ENCODE measurements at regions not wholly inside any gene's neighbourhood (a gene's known extent, or its start where the extent isn't known, plus 50 kb on each side); places are given as distances from the start of the nearest gene placed in this dataset.

DNA sequence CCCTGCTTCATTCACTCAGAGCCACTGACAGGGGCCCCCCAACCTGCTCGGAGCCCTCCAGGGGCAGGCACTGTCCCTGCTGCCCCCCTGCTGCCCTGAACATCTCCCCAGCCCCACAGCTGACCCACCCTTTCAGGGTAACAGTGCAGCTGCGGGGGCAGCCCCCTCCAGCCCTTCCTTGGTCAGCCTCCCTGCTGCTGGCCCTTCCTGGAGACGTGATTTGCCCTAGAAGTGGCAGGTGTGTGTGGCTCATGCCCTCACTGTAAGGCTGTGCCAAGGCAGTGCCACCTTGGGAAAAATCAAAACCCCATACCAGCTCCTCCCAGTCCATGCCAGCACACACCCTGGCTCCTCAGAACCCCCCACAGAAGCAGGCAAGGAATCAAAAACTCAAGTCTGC, 184.2 kb upstream of the HDAC4 start:
- H3K27ac ChIP-seq (ENCODE audit: low read depth, low read length, poor library complexity, severe bottlenecking), result no peak overlapping the region
- no peaks in the 10 kb centered on the region for H3K4me1 ChIP-seq (ENCODE audit: insufficient read depth, low read length, severe bottlenecking)
- no peak overlapping the region for H3K9ac ChIP-seq (ENCODE audit: low read length)
- H2AFZ ChIP-seq (ENCODE audit: low read length), result no peak overlapping the region
- no peaks in the 10 kb centered on the region for H4K20me1 ChIP-seq (ENCODE audit: insufficient read depth, low read length)
- no peaks in the 10 kb centered on the region for H3K9me3 ChIP-seq (ENCODE audit: low read length)
- no peaks in the 10 kb centered on the region for H3K27me3 ChIP-seq (ENCODE audit: insufficient read depth, low read length)
- H3K36me3 ChIP-seq (ENCODE audit: insufficient read depth, low read length), result no peaks in the 10 kb centered on the region
- TF ChIP-seq EZH2 (IDR thresholded peaks at IDR 0.05; ENCODE audit: borderline replicate concordance, low read length) (no peak), CTCF (IDR thresholded peaks at IDR 0.05; ENCODE audit: low read length) (no peak)
- H3K4me3 ChIP-seq (ENCODE audit: low read depth, low read length, poor library complexity, severe bottlenecking), result no peak overlapping the region
- no peak overlapping the region for H3K4me2 ChIP-seq (ENCODE audit: low read length)
- no peaks in the 10 kb centered on the region for H3K9me2 ChIP-seq (ENCODE audit: low read depth, low read length)
- no peaks in the 10 kb centered on the region for H3F3A ChIP-seq (ENCODE audit: insufficient read depth, low read length)
- no peaks in the 10 kb centered on the region for H3K79me2 ChIP-seq (ENCODE audit: insufficient read depth, low read length)

- H3K36me3 ChIP-seq (ENCODE audit: insufficient read depth, low read length), result no peaks in the 10 kb centered on the region; the same call in 1 of the 2 replicates
- no peaks in the 10 kb centered on the region for H3K79me2 ChIP-seq (ENCODE audit: insufficient read depth, low read length)
- H3F3A ChIP-seq (ENCODE audit: insufficient read depth, low read length), result no peaks in the 10 kb centered on the region
- H3K4me2 ChIP-seq (ENCODE audit: low read length), result no peak overlapping the region
- H3K9me3 ChIP-seq (ENCODE audit: low read length), result no peaks in the 10 kb centered on the region
- H3K4me3 ChIP-seq (ENCODE audit: low read depth, low read length, poor library complexity, severe bottlenecking), result no peak overlapping the region
- H3K9me2 ChIP-seq (ENCODE audit: low read depth, low read length), result no peaks in the 10 kb centered on the region
- H3K27me3 ChIP-seq (ENCODE audit: insufficient read depth, low read length), result no peaks in the 10 kb centered on the region; the same call in 1 of the 2 replicates
- no peak for TF ChIP-seq EZH2 (IDR thresholded peaks at IDR 0.05; ENCODE audit: borderline replicate concordance, low read length)
- TF ChIP-seq CTCF (IDR thresholded peaks at IDR 0.05; ENCODE audit: low read length), result no peak
- no peak overlapping the region for H2AFZ ChIP-seq (ENCODE audit: low read length)
- no peak overlapping the region for H3K9ac ChIP-seq (ENCODE audit: low read length)
- H3K27ac ChIP-seq (ENCODE audit: low read depth, low read length, poor library complexity, severe bottlenecking), result no peak overlapping the region
- no peaks in the 10 kb centered on the region for H3K4me1 ChIP-seq (ENCODE audit: insufficient read depth, low read length, severe bottlenecking)
- H4K20me1 ChIP-seq (ENCODE audit: insufficient read depth, low read length), result no peaks in the 10 kb centered on the region
Measured at GRCh38 chr2:239583879-239584859, 183.3 kb upstream of the HDAC4 start.

GRCh38 chr2:239583171-239583878, 182.5 kb upstream of the HDAC4 start:
- H3K4me3 ChIP-seq (ENCODE audit: low read depth, low read length, poor library complexity, severe bottlenecking), result no peak overlapping the region
- H3K4me2 ChIP-seq (ENCODE audit: low read length), result no peak overlapping the region
- H3K36me3 ChIP-seq (ENCODE audit: insufficient read depth, low read length), result no peaks in the 10 kb centered on the region; the same call in 1 of the 2 replicates
- H3K27me3 ChIP-seq (ENCODE audit: insufficient read depth, low read length), result no peaks in the 10 kb centered on the region; the same call in 1 of the 2 replicates
- H3K4me1 ChIP-seq (ENCODE audit: insufficient read depth, low read length, severe bottlenecking), result no peaks in the 10 kb centered on the region
- H4K20me1 ChIP-seq (ENCODE audit: insufficient read depth, low read length), result no peaks in the 10 kb centered on the region
- H3F3A ChIP-seq (ENCODE audit: insufficient read depth, low read length), result no peaks in the 10 kb centered on the region
- TF ChIP-seq EZH2 (IDR thresholded peaks at IDR 0.05; ENCODE audit: borderline replicate concordance, low read length) (no peak), CTCF (IDR thresholded peaks at IDR 0.05; ENCODE audit: low read length) (no peak)
- H3K79me2 ChIP-seq (ENCODE audit: insufficient read depth, low read length), result no peaks in the 10 kb centered on the region
- no peak overlapping the region for H3K9ac ChIP-seq (ENCODE audit: low read length)
- no peaks in the 10 kb centered on the region for H3K9me2 ChIP-seq (ENCODE audit: low read depth, low read length)
- no peak overlapping the region for H3K27ac ChIP-seq (ENCODE audit: low read depth, low read length, poor library complexity, severe bottlenecking)
- no peak overlapping the region for H2AFZ ChIP-seq (ENCODE audit: low read length)
- H3K9me3 ChIP-seq (ENCODE audit: low read length), result no peaks in the 10 kb centered on the region

Measured in OCI-LY1 (cell line).